AML-193 (cell line): ENCODE measurements at regions not wholly inside any gene's neighbourhood (a gene's known extent, or its start where the extent isn't known, plus 50 kb on each side); places are given as distances from the start of the nearest gene placed in this dataset.
A peak's percentile ranks its signal among the peaks of the same experiment; 100 is the strongest.
"Not testable (repeated sequence)": the region's sequence is repeated elsewhere in the genome, so short reads cannot be mapped to it uniquely, and the experiment has no call there.

Source experiments
- DNase-seq, 2 experiments: peaks; one replicate each; lab custom pipeline; 2025; lab: John Stamatoyannopoulos, UW

DNA sequence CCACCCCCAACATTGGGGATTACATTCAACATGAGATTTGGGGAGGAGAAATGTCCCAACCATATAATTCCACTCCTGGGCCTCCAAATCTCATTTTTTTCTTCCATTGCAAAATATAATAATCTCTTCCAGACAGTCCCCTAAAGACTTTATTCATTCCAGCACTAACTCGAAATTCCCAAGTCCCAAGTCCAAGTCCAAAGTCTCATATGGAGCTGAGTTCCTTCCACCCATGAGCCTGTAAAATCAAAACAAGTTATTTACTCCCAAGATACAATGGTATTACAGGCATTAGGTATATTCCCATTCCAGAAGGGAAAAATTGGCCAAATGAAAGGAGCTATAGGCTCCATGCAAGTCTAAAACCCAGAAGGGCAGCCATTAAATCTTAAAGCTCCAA is 56.7 kb downstream of the P2RY1 start:
- DNase-seq, result no peak

DNA sequence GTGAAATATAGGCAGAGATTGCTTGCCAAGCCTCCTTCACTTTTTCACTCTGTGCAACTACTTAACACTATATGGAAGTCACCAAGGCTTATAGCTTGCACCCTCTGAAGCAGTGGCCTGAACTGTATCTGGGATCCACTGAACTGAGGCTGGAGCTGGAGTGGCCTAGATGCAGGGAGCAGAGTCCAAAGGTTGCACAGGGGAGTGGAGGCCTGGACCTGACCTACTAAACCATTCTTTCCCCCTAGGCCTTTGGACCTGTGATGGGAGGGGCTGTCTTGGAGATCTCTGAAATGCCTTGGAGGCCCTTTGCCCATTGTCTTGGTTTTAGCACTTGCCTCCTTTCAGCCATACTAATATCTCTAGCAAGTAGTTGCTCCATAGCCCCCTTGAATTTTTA is 57.5 kb downstream of the P2RY1 start:
- DNase-seq, result no peak

DNA sequence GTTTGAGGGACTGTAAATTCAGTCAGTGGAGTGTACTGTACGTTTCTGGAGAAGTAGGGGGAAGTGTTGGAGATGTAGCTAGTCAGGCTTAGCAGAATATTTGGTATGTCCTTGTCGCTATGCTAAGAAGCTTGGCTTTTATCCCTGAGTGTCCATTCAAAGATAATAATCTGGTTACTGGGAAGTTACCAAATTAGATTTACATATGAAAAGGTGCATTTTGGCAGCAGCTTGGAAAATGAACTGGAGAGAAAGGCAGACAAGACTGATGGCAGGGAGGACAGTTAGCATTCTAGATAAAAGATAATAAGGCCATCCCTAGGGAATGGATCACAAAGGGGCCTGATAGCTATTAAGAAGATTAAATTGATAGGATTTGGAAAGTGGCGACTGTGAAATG is 58.7 kb downstream of the P2RY1 start:
- no peak for DNase-seq

DNA sequence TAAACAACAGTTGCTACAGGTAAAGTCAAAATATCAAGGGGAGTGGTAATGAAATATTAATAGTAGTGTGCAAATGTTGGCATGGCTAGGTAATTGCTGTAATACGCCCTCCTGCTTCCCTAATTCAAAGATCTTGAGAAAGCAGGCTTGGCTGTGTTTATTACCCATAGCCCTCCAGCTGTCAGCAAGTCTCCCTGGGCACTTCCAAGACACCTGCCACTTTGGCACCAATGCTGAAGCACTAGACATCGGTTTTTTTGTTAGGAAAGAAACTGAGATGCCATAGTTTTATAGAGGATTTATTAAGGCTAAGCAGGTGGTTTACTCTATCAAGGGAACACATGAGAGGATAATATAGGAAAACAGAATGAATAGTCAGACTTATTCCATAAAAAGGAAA is 64.4 kb downstream of the P2RY1 start:
- no peak for DNase-seq

DNA sequence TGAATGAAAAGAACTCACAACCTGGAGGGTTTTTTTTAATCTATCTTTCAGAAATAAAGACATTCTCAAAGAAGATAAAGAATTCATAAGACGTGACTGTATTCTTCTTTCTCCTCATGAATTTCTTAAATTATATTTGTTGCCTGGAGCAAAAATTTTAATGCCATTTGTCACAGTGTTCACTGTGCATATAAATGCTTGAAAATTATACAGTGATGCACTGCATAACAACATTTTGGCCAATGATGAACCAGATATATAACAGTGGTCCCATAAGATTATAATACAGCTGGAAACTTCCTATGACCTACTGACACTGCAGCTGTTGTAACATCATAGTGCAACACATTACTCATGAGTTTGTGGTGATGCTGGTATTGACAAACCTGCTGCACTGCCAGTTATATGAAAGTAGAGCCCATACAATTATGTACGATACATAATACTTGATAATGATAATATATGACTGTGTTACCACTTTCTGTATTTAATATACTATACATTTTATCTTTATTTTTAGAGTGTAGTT is 67.3 kb downstream of the P2RY1 start:
- peak; percentile 12 to 37 for DNase-seq

DNA sequence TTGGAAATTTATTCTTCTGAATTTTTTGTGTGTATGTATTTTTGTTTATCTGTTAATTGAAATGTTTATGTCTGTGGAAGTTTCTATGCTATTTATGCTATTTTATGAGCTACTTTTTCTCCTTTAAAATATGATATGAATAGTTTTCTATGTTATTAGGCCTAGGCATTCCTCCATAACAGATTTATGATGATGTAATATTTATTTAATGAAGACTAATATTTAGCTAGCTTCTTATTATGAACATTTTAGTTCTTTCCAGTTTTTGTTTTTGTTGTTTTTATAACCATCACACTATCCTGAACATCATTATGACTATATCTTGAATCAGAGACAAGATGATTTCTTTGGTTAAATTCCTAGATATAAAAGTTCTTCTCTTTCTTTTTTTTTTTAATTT is 70.7 kb downstream of the P2RY1 start:
- no peak for DNase-seq

DNA sequence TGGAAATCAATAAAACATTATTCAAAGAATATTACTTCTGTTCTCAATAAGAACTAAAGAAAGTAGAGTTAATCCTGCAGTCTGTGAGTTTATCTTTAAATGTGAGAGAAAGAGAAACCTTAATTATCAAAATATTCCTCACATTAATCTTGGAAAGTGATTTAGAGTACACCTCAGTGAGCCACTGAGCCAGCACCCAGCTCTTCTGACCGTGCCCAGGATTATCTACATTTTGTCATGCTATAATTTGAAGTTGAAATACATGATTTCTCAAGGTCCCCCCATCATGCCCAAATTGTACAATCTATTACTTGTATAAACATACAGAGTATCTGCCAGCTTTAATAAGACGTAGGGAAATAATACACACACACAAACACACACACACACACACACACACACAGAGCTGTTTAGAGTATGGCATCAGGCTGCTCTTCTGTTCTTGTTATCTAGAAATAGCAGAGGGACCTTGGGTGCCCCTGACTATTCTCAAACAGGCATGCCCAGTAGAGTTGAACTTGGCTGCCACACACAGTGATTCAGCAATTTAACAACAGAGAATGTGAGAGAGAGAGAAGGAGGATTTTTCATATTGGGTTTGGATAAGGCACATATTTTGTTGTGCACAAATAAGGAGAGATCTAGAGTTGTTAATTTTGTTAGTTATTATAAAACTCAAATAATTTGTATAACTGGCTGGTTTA is 74.4 kb downstream of the P2RY1 start:
- peak in 1 of 2 experiments; percentile 16 for DNase-seq

DNA sequence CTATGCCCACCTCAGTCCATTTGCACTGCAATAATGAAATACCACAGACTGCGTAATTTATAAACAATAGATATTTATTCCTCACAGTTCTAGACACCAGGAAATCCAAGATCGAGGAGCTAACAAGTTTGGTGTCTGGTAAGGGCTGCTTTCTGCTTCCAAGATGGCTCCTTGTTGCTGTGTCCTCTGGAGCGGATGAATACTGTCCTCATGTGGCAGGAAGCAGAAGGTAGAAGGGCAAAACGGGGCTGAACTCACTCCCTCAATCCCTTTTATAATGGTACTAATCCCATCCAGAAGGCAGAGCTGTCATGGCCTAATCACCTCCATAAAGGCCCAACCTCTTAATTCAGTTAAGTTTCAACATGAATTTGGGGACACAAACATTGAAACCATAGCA is 75.3 kb downstream of the P2RY1 start:
- DNase-seq, result no peak

DNA sequence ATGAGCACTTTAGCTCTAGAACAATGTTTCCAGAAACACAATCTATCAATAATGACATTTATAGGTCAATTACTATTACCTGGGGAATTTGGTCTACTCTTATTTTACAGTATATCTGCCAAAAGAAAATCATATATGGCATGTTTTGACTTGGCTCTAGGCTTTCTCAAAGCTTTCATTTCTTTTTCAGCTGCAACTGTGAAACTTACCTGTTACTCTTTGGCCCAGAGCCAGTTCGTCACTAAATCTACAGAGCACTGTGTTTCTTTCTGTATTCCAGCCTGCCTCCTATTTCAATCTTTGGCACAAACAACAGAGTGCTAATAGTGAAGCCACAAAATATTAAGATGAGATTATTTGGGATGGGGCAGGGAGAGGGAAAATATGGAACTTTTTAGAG is 76.0 kb downstream of the P2RY1 start:
- DNase-seq, result no peak

DNA sequence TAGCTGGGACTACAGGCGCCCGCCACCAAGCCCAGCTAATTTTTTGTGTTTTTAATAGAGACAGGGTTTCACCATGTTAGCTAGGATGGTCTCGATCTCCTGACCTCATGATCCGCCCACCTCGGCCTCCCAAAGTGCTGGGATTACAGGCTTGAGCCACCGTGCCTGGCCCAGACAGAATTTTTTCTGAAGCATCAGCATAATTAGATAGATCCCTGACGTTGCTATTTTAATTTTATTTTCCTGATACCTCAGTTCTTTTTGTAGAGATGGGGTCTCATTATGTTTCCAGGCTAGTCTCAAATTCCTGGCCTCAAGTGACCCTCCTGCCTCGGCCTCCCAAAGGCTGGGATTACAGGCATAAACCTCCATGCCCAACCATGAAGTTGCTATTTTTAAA is 79.8 kb downstream of the P2RY1 start:
- DNase-seq, result not testable (repeated sequence)

DNA sequence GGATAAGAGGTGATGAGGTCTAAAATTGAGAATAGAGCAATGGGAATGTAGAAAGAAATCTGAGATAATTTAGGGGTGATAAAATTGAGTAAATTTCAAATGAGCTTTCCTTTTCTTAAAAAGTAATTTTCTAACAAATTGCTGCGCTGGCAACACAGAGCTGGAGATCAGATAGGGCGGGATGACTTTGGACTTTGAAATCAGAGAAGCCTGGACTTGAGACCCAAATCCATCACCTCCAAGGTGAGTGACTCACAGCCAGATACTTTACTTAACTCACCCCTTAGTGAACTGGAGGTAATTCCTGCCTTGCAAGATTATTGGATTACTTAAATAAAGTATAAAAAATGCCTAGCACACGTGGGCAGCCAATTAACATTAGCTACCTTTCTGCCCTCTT is 80.8 kb downstream of the P2RY1 start:
- DNase-seq, result no peak

DNA sequence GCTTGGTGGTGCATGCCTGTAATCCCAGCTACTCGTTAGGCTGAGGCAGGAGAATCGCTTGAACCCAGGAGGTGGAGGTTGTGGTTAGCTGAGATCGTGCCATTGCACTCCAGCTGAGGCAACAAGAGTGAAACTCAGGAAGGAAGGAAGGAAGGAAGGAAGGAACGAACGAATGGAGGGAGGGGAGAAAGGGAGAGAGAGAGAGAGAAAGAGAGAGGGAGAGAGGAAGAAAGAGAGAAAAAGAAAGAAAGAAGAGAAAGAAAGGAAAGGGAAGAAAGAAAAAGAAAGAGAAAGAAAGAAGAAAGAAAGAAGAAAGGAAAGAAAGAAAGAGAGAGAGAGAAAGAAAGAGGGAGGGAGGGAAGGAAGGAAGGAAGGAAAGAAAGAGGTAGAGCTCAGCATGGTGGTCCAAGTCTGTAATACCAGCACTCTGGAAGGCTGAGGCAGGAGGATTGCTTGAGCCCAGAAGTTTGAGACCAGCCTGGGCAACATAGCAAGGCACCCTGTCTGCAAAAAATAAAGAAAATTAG is 81.9 kb downstream of the P2RY1 start:
- no peak for DNase-seq

DNA sequence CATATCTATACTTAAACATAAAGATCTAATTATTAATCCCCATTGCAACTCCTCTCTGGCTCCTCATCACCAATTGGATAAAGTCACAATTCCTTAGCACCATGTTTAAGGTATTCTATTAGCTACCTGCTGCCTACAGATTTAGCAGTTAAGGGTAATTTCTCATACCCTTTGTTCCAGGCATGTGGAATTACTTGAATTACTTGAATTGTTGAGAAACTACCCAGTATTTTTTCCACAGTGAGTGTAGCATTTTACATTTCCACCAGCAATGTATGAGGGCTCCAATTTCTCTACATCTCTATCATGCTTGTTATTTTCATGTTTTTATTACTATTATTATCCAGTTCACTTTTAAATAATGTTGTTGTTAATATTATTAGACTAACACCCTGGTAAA is 86.4 kb downstream of the P2RY1 start:
- DNase-seq, result no peak

DNA sequence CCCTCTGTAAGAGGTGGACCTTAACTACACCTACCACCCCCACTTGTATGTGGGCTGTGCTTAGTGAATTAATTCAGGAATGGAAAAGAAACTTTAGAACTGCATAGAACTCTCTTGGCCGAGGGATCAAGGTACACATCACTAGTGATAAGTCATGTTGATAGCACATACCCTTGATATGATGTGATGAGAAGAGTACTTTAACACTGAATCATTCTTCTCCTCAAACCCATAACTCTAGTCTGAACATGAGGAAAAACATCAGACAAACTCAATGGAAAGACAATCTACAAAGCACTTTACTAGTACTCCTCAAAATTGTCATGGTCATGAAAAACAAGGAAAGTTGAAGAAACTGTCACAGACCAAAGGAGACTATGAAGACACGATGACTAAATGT is 87.6 kb downstream of the P2RY1 start:
- no peak for DNase-seq

DNA sequence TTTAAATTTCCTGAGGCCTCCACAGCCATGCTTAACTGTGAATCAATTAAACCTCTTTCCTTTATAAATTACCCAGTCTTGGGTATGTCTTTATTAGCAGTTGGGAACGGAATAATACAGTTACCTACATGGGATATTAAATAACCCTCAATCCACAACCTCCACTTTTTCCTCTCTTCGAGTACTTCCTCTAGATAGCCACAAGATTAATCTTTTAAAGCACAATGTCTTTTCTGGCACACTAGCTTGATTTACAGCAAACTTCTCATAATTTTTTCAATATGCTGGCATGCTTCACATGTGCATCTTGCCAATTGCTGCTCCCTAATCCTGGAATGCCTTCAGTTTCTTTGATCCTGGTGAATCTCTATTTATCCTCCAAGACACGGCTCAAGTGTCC is 92.2 kb downstream of the P2RY1 start:
- no peak for DNase-seq

DNA sequence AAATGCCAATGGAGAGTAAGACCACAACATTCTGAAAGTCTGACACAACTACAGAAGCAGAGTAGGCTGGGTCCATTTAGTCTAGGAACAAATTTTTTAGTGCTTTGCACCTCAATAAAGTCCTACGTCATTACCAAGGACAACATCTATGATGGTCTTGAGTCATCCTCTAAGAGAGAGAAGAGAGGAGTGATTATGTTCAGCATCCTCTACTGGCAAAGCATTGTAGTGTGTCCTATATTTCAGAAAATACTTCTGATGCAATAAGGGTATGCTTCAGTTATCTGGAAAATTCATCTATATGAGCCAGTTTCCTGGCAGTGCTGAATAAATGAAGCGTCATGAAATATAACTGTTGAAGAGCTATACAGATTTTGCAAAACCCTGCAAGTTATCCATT is 95.6 kb downstream of the P2RY1 start:
- no peak for DNase-seq

DNA sequence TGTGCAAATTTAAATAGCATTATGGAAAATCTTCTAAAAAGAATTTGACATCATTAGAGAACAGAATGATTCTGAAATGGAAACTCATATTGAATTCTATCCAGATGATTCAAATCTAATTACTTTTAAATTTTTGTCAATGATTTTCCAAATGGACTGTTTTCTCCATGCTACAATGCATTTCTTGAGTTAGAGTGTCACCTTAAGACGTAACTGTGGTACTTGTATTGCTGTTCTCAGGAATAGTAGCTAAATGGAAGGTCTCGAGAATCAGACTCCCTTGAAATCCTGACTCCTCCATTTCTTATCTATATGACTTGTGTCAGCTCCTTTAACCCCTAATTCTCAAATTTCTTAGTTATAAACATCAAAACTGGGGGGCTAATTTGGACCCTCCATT is 102.3 kb downstream of the P2RY1 start:
- DNase-seq, result no peak

DNA sequence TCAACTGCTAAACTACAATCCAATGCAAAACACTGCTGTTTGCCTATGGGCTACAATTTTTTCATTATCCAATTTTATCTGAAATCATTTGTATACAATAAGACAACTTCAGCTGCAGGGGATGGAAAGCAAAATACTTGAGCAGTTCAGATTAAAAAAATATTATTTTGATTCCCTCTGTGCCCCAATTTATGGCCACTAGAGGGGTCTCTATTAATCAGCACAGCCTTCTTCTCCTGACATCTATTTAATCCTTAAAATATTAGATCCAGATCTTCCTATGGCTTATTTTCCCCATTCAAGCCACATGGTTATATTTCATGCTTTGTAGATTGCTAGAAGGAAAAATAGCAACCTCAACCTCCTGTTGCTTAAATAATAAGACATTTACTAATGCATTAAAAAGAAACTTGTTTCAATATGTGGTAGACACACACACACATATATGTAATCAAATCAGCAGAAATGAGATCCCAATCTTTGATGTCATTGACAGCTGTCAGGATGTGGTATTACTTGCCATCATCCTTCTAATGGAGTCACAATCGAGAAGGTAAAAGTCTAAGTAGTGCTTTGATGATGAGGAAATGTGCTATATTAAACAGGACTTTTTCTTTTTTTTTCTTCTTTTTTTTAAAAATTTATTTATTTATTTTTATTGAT is 104.2 kb downstream of the P2RY1 start:
- DNase-seq, result no peak

DNA sequence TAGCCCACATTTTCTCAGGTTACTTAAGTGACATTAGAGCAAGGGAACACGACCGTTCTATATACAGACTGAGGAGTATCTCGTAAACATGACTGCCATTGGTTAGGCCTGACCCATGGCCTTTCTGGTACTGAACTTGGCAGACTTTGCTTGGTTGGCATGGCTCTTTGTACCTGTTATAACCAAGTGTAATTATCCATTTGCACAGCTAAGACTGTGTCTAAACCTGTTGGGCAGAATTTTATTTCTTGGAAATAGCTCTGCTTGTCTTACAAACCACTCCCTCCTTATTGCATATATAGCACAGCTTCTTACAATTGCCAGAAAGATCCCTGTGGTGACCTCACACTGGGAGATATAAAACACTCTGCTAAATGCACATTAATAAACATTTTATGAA is 106.9 kb downstream of the P2RY1 start:
- DNase-seq, result no peak

DNA sequence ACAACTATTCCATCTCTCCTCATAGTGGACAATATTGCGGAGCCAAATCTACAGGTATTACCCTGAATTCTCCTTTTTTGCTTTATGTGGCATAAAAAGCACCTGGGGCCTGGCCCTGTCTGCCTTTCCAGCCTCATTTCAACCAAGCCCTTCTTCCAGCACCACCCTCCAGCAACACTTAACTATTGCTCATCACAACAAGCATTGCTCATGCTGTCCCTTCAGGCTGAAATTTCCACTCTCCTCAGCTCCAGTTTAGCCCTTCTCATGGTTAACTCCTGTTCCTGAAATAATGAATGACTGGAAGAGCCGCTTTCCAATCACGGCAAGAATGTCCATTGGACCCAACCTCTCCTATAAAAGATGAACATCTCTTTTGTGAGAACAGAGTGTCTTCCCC is 107.4 kb downstream of the P2RY1 start:
- DNase-seq, result no peak

DNA sequence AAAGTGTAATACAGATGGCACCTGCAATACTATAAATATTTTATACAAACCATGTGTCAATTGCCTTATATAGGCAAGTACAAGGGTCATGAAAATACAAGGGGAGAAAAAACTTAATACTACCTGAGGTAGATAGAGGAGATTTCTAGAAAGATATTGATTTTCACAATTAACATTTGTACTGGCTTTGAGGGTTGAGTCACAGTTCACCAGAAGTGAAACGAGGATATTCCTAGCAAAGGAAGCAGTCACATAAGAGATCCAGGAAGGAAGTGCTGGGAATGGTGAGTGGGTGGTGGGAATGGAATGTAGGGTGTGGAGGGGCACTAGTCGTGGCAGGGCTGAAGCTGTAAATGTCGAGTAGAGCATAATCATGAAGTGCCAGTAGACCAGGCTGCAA is 108.7 kb downstream of the P2RY1 start:
- no peak for DNase-seq

DNA sequence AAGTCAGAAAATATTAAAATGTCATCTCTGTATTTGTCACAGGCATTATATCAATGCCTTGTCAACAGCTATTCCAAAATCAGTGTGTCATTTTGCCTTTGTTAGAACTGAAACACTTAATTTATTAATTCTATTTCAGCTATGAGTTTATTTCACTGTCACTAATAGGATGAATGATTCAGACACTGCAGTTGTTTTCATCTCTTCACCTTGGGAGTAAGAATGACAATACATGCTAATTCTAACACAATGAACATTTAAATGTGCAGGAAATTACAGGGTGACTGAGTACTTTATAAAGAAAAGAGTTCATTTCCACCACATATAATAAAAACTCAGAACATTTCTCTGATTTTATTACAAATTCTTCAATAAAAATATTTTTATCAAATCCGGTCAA is 109.7 kb downstream of the P2RY1 start:
- DNase-seq, result no peak

DNA sequence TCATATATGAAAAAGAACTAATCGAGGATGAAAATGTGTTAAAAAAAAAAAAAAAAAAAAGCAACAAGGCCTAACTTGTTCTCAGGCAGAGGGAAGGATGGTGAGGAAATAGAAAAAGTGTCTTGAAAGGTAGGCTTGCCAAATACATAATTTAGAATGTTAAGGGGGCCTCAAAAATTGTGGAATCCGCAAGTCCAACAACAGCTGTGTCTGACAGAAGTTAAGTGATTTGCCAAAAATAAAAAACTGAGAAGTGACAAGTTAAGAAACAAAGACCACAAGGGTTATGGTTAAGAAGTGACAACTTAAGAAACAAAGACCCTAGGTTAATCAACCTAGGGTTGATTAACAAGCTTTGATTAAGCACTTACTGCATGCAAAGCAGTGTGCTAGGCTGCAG is 110.6 kb downstream of the P2RY1 start:
- no peak for DNase-seq

DNA sequence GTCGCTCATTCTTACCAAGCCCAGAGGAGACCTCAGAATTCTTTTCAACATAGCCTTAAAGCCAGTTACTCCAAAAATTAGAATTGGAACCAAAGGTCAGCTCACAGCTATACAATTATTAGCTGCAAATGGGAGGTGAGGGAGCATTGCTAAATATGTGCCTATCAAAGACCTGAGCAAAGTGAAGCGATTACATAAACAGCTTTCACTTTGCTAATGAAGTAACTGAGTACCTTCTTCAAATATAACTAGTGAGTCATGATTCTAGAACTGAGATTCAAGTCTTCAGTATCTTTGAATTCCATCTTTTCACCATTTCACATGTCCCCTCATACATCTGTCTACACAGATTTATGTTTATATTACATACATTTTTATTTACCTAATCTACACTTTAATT is 122.6 kb downstream of the P2RY1 start:
- DNase-seq, result no peak
